Embryonic facial prominence (tissue), 1 donor: ENCODE measurements at regions not wholly inside any gene's neighbourhood (a gene's known extent, or its start where the extent isn't known, plus 50 kb on each side); places are given as distances from the start of the nearest gene placed in this dataset.
"Not testable (repeated sequence)": the region's sequence is repeated elsewhere in the genome, so short reads cannot be mapped to it uniquely, and the experiment has no call there.

Source experiments
- DNase-seq: peaks from one replicate; pipeline ENCODE4 v3.0.0-alpha.2; 2016; ENCODE audit errors: extremely low spot score

GRCh38 chr19:30236587-30236986 lies 135.6 kb upstream of the ZNF536 start:
- no peak for DNase-seq

- DNase-seq, result no peak
These were observed 135.0 kb upstream of the ZNF536 start for GRCh38 chr19:30237140-30237539.

- no peak for DNase-seq
These were observed 131.1 kb upstream of the ZNF536 start for GRCh38 chr19:30240904-30241695.

GRCh38 chr19:30244533-30244932 lies 127.7 kb upstream of the ZNF536 start:
- DNase-seq, result no peak

GRCh38 chr19:30245401-30246039 lies 126.7 kb upstream of the ZNF536 start:
- no peak for DNase-seq

- DNase-seq, result no peak
These were observed 122.3 kb upstream of the ZNF536 start for GRCh38 chr19:30249911-30250310.

GRCh38 chr19:30252214-30252613 lies 120.0 kb upstream of the ZNF536 start:
- no peak for DNase-seq

- DNase-seq, result no peak
These were observed 118.6 kb upstream of the ZNF536 start for GRCh38 chr19:30253581-30253996.

- no peak for DNase-seq
These were observed 118.0 kb upstream of the ZNF536 start for GRCh38 chr19:30254158-30254557.

- no peak for DNase-seq
These were observed 117.4 kb upstream of the ZNF536 start for GRCh38 chr19:30254789-30255188.

- no peak for DNase-seq
These were observed 116.2 kb upstream of the ZNF536 start for GRCh38 chr19:30255791-30256495.

- DNase-seq, result no peak
These were observed 115.7 kb upstream of the ZNF536 start for GRCh38 chr19:30256496-30256850.

- DNase-seq, result no peak
These were observed 108.3 kb upstream of the ZNF536 start for GRCh38 chr19:30263830-30264381.

GRCh38 chr19:30265918-30266317 lies 106.3 kb upstream of the ZNF536 start:
- DNase-seq, result not testable (repeated sequence)

- DNase-seq, result no peak
These were observed 105.5 kb upstream of the ZNF536 start for GRCh38 chr19:30266687-30267086.

GRCh38 chr19:30267332-30267731 lies 104.9 kb upstream of the ZNF536 start:
- DNase-seq, result no peak

- DNase-seq, result no peak
These were observed 103.6 kb upstream of the ZNF536 start for GRCh38 chr19:30268601-30269000.

GRCh38 chr19:30269638-30270037 lies 102.5 kb upstream of the ZNF536 start:
- no peak for DNase-seq

GRCh38 chr19:30271816-30272215 lies 100.4 kb upstream of the ZNF536 start:
- no peak for DNase-seq

GRCh38 chr19:30272554-30272953 lies 99.6 kb upstream of the ZNF536 start:
- no peak for DNase-seq

GRCh38 chr19:30273184-30273583 lies 99.0 kb upstream of the ZNF536 start:
- no peak for DNase-seq

GRCh38 chr19:30274987-30275386 lies 97.2 kb upstream of the ZNF536 start:
- no peak for DNase-seq
